Memory B cell (primary cell): ENCODE measurements at regions not wholly inside any gene's neighbourhood (a gene's known extent, or its start where the extent isn't known, plus 50 kb on each side); places are given as distances from the start of the nearest gene placed in this dataset.

Experiments used
- ATAC-seq: fragments of 150-1000 bp; cut with Tn5 transposase; 2 replicates; pipeline ENCODE4 v1.10.0; 2021; ENCODE audit warnings: low read depth, mild to moderate bottlenecking, moderate library complexity
- DNase-seq, 2 donors: peaks; one replicate each; pipeline ENCODE4 v3.0.0; 2022; ENCODE audit warnings: low spot score in 2 of 2
- H3K27ac Mint-ChIP-seq: one replicate; pipeline ENCODE4 v1.8.0; 2022; ENCODE audit warnings: mild to moderate bottlenecking, moderate library complexity, mixed read lengths
- H3K27me3 Mint-ChIP-seq: one replicate; pipeline ENCODE4 v1.8.0; 2022; ENCODE audit warnings: mixed read lengths
- H3K36me3 Mint-ChIP-seq: one replicate; pipeline ENCODE4 v1.8.0; 2022; ENCODE audit warnings: mild to moderate bottlenecking, mixed read lengths
- H3K4me1 Mint-ChIP-seq: one replicate; pipeline ENCODE4 v1.8.0; 2022; ENCODE audit warnings: mixed read lengths
- H3K4me3 Mint-ChIP-seq: one replicate; pipeline ENCODE4 v1.8.0; 2022; ENCODE audit warnings: mild to moderate bottlenecking, moderate library complexity, mixed read lengths
- H3K9me3 Mint-ChIP-seq: one replicate; pipeline ENCODE4 v1.8.0; 2022; ENCODE audit warnings: mixed read lengths

GRCh38 chr10:78551184-78552005 is 517.4 kb upstream of the ZMIZ1 start:
- Mint-ChIP-seq H3K4me1 (no peaks in the 10 kb centered on the region), H3K36me3 (no peaks in the 10 kb centered on the region), H3K27ac (no peak overlapping the region), H3K27me3 (peaks cover 16% of the 10 kb centered on the region), H3K9me3 (peaks cover 2% of the 10 kb centered on the region), H3K4me3 (no peak overlapping the region)
- no peak for ATAC-seq
- no peak for DNase-seq

DNA sequence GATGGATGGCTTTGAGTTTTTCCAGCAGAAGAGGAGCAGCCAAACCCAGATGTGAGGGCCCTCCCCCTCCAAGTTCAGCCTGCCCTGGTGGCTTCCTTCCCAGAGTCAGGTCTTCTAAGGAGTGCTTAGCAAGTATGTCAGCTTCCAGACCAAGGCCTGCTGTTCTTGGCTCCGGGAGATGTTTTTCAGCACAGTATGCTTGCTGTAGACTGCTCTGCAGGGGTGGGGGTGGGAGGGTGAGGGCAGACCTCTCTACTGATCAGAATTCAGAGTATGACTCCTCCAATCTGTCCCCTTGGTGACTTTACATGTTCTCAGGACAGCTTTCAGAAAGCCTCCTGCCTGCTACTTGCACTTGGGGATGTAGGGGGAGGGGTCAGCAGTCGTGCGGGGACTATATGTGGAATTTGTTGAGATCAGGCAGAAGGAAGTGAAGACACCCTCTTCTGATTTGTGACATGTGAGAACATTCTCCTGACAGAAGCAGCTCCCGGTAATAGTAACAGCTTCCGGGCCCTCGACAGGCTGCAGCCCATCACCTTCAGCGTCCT is 516.4 kb upstream of the ZMIZ1 start:
- no peak for DNase-seq
- H3K9me3 Mint-ChIP-seq: peaks cover 2% of the 10 kb centered on the region
- H3K4me3 Mint-ChIP-seq: no peak overlapping the region
- no peaks in the 10 kb centered on the region for H3K36me3 Mint-ChIP-seq
- no peaks in the 10 kb centered on the region for H3K4me1 Mint-ChIP-seq
- H3K27ac Mint-ChIP-seq: no peak overlapping the region
- no peak for ATAC-seq
- peaks cover 16% of the 10 kb centered on the region for H3K27me3 Mint-ChIP-seq

- Mint-ChIP-seq H3K4me3 (no peak overlapping the region), H3K27me3 (peaks cover 7% of the 10 kb centered on the region), H3K4me1 (no peaks in the 10 kb centered on the region), H3K9me3 (peaks cover 2% of the 10 kb centered on the region), H3K27ac (no peak overlapping the region), H3K36me3 (no peaks in the 10 kb centered on the region)
- ATAC-seq (no peak), DNase-seq (no peak)
These were observed 515.0 kb upstream of the ZMIZ1 start for GRCh38 chr10:78553792-78554191.

DNA sequence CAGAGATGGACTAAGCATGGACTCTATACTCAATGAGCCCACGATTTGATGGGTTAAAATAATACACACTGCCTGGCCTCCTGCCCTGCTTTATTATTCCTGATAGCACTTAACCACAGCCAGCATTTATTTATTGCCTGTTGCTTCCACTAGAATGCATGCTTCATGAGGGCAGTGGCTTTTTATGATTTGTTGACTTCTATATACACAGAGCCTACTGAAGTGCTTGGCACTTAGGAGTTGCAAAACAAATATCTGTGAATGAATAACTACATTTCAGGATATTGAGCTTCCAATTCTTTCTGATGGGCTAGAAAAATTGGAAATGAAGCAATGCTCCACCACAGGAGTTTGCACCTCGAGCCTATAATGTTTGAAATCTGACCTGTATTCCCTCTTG is 513.6 kb upstream of the ZMIZ1 start:
- no peak overlapping the region for H3K27ac Mint-ChIP-seq
- H3K4me3 Mint-ChIP-seq: no peak overlapping the region
- no peak for ATAC-seq

DNA sequence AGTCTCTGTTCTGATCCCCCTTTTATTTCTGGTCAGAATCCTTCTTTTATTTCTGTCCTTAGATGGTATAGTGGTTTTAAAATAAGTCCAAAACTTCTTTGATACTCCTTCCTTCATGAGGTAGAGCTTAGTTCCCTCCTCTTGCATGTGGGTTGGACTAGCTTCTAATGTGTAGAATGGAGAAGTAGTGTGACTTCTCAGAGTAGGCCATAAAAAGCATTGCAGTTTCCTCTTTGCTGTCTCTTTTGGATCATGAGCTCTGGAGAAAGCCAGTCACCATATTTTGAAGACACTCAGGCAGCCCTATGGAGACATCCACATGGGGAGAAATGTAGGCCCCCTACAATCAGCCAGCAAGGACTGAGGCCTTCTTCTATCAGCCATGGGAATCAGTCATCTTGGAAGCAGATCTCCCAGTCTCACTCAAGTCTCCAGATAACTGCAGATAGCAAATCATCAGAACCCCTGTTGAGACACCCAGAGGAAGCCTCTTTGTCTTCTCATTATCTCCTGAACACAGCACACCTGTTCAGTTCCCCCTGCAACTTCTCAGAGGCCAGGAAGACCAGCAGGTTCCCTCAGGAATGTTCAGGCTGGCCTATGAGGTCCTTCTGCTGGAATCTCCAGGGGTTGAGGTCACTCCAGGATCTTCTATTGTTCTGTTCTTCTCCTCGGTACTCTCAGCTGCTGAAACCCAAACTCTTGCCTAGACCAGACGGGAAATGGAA is 511.9 kb upstream of the ZMIZ1 start:
- no peaks in the 10 kb centered on the region for H3K4me1 Mint-ChIP-seq
- no peak overlapping the region for H3K4me3 Mint-ChIP-seq
- DNase-seq: no peak

More for the DNA sequence above, 513.6 kb upstream of the ZMIZ1 start:
- Mint-ChIP-seq H3K27me3 (peaks cover 7% of the 10 kb centered on the region), H3K36me3 (no peaks in the 10 kb centered on the region), H3K9me3 (peaks cover 2% of the 10 kb centered on the region), H3K4me1 (no peaks in the 10 kb centered on the region)
- no peak for DNase-seq

DNA sequence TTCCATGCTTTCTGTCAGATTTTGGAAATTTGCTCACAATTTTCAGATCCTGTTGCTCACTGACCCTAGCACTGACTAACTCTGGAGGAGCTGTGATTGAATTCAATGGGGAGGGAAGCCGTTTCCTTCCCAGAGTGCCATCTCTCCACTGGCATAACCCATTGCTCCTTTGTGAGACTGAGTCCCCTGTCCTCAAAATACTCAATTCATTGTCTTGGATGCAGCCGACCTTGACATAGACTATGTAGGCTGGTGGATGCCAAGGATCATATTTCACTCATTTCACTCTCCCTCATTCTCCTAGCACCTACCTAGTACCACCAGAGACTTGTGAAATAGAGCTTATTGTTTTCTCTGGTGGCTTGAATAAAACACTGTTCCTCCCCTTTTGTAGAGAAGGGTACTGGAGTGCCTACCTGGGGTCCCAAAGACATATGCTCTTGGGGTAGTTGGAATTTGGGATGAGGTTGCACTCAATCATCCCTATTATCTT is 511.3 kb upstream of the ZMIZ1 start:
- Mint-ChIP-seq H3K4me1 (no peaks in the 10 kb centered on the region), H3K27ac (no peak overlapping the region), H3K27me3 (peaks cover 4% of the 10 kb centered on the region), H3K9me3 (peaks cover 2% of the 10 kb centered on the region), H3K36me3 (no peaks in the 10 kb centered on the region), H3K4me3 (no peak overlapping the region)
- no peak for ATAC-seq
- no peak for DNase-seq

More for the DNA sequence above, 511.9 kb upstream of the ZMIZ1 start:
- peaks cover 2% of the 10 kb centered on the region for H3K9me3 Mint-ChIP-seq
- no peaks in the 10 kb centered on the region for H3K36me3 Mint-ChIP-seq
- no peak for ATAC-seq
- peaks cover 4% of the 10 kb centered on the region for H3K27me3 Mint-ChIP-seq
- no peak overlapping the region for H3K27ac Mint-ChIP-seq

- Mint-ChIP-seq H3K4me3 (no peak overlapping the region), H3K27ac (no peak overlapping the region), H3K36me3 (no peaks in the 10 kb centered on the region), H3K4me1 (no peaks in the 10 kb centered on the region), H3K9me3 (no peaks in the 10 kb centered on the region), H3K27me3 (peaks cover 2% of the 10 kb centered on the region)
- DNase-seq (no peak), ATAC-seq (no peak)
These were observed 509.0 kb upstream of the ZMIZ1 start for GRCh38 chr10:78559661-78560340.

DNA sequence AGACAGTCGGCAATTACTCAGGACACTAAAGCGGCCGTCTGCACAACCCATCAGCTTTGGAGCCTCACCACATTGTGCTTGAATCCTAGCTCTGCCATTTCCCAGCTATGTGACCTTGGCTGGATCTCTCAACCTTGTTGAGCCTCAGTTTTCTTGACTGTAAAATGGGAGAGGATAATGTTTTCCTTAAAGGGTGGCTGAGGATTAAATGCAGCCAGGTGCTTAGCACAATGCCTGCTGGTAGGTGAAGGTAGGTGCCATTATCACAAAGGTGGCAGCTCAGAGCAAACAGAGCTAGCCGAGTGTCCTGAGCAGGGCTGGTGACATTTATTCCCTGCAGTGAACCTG is 508.5 kb upstream of the ZMIZ1 start:
- no peaks in the 10 kb centered on the region for H3K36me3 Mint-ChIP-seq
- no peaks in the 10 kb centered on the region for H3K4me1 Mint-ChIP-seq
- DNase-seq (no peak), ATAC-seq (no peak)
- no peak overlapping the region for H3K27ac Mint-ChIP-seq
- H3K27me3 Mint-ChIP-seq: no peaks in the 10 kb centered on the region
- no peaks in the 10 kb centered on the region for H3K9me3 Mint-ChIP-seq
- no peak overlapping the region for H3K4me3 Mint-ChIP-seq

DNA sequence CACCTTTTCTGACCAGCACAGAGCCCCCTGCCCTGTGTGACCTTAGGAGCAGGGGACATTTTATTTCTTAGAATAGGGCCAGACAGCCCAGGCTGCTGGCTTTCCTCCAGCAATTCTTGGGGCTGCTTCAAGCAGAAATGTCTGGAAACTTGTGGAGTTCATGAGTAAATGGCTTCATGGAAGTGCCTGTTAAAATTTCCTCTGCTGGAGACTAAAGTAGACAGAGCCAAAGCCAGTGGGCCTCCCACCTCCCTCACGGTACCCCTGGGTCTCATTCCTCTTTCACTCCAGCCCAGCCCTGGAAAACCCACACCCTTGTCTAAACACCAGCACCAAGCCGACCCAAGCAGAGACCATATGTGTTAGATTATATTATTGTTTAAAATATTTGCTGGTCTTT is 505.5 kb upstream of the ZMIZ1 start:
- no peak for ATAC-seq
- H3K9me3 Mint-ChIP-seq: no peaks in the 10 kb centered on the region
- H3K27me3 Mint-ChIP-seq: peaks cover 3% of the 10 kb centered on the region

GRCh38 chr10:78565841-78566240 is 502.9 kb upstream of the ZMIZ1 start:
- DNase-seq: no peak
- Mint-ChIP-seq H3K4me3 (no peak overlapping the region), H3K27ac (no peak overlapping the region), H3K9me3 (no peaks in the 10 kb centered on the region), H3K36me3 (no peaks in the 10 kb centered on the region), H3K27me3 (peaks cover 10% of the 10 kb centered on the region), H3K4me1 (peaks cover under 1% of the 10 kb centered on the region)
- no peak for ATAC-seq

More for the DNA sequence above, 505.5 kb upstream of the ZMIZ1 start:
- DNase-seq: no peak
- Mint-ChIP-seq H3K4me1 (no peaks in the 10 kb centered on the region), H3K4me3 (no peak overlapping the region), H3K27ac (no peak overlapping the region), H3K36me3 (no peaks in the 10 kb centered on the region)

DNA sequence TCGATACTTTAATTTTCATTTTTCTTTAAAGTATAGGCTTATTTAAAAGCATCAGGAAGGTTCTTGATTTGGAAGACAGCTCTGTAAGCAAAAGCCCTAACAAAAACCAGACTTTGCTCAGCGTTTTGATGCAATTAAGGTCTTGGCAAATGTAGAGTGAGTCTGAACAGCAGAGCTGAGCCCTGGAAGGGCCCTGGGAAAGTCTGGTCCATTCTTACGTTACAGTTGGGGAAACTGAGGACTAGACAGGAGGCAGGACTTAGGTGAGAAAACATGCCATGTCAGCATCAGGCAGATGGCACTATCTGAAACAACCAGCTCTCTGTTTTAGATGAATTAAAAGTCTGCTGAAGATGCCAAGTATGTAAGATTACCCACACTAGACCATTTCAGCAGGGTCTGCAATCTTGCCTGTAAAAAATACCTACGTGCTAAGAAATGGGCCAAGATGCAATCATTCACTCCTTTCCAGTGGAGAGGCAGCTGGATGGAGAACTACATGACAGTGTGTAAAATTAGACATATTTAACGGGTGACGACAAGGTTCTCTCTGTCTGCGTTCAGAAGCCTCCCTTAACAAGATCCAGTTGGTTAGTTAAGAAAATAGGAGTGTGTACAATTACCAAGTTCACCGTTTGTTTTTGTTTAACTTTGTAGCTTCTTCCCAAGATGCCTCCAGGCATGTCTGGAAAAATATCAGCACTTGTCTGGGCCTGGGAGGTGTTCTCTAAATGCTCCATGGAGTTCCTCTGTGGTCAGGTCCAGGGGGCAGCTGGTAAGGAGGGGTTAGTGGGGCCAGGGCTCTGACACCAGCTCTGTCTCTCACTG is 502.3 kb upstream of the ZMIZ1 start:
- Mint-ChIP-seq H3K27me3 (peaks cover 12% of the 10 kb centered on the region), H3K9me3 (no peaks in the 10 kb centered on the region), H3K36me3 (no peaks in the 10 kb centered on the region), H3K4me3 (no peak overlapping the region), H3K27ac (no peak overlapping the region), H3K4me1 (peaks cover 2% of the 10 kb centered on the region)
- DNase-seq (no peak), ATAC-seq (no peak)

- Mint-ChIP-seq H3K27ac (no peak overlapping the region), H3K27me3 (peaks cover 15% of the 10 kb centered on the region), H3K4me1 (peaks cover 2% of the 10 kb centered on the region)
These were observed 500.9 kb upstream of the ZMIZ1 start for GRCh38 chr10:78567680-78568455.

DNA sequence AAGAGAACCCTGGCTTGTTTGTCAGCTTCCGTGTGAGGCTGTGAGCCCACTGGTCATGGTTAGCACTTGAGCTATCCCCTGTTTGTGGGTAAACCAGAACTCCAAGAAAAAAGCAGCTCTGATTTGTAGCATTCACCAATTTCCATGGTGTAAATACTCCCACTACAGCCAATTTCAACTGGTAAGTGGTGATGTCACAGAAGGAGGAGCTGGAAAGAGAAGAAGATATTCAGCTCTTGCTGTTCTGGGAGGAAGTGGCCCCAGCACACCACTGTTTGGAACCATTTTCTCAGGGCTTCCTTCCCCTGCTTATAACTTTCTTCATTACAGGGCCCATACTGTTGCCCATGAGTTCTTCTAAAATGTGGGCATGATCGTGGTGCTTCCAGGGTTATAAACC is 500.1 kb upstream of the ZMIZ1 start:
- H3K4me1 Mint-ChIP-seq: peaks cover 2% of the 10 kb centered on the region
- H3K9me3 Mint-ChIP-seq: no peaks in the 10 kb centered on the region
- H3K27ac Mint-ChIP-seq: no peak overlapping the region
- H3K36me3 Mint-ChIP-seq: no peaks in the 10 kb centered on the region
- H3K27me3 Mint-ChIP-seq: peaks cover 16% of the 10 kb centered on the region
- no peak for DNase-seq
- no peak overlapping the region for H3K4me3 Mint-ChIP-seq
- ATAC-seq: no peak

More at GRCh38 chr10:78567680-78568455, 500.9 kb upstream of the ZMIZ1 start:
- H3K4me3 Mint-ChIP-seq: no peak overlapping the region
- no peaks in the 10 kb centered on the region for H3K36me3 Mint-ChIP-seq
- H3K9me3 Mint-ChIP-seq: no peaks in the 10 kb centered on the region
- DNase-seq (no peak), ATAC-seq (no peak)
